SK-N-SH treated with all-trans-retinoic acid at 6 μM for 48 hours (cell line): ENCODE measurements at regions not wholly inside any gene's neighbourhood (a gene's known extent, or its start where the extent isn't known, plus 50 kb on each side); places are given as distances from the start of the nearest gene placed in this dataset.

Source experiments
- ATAC-seq: fragments of 200-7000 bp; cut with Tn5 transposase; 3 replicates; pipeline ENCODE4 v1.9.1; 2020; ENCODE audit warnings: mild to moderate bottlenecking, moderate library complexity
- ARNTL ChIP-seq: fragments of 450-650 bp; formaldehyde crosslinking; IDR thresholded peaks from 2 replicates; pipeline ENCODE4 v1.5.0; 2020; ENCODE audit warnings: low read depth, mild to moderate bottlenecking, moderate library complexity, borderline replicate concordance
- BACH2 ChIP-seq: fragments of 250-450 bp; sonication (Bioruptor Pico); IDR thresholded peaks from 2 replicates; pipeline ENCODE4 v1.9.0; 2021; ENCODE audit warnings: mild to moderate bottlenecking, borderline replicate concordance
- CREB5 ChIP-seq: fragments of 250-450 bp; sonication (Bioruptor Pico); IDR thresholded peaks from 2 replicates; pipeline ENCODE4 v1.5.1; 2020; ENCODE audit warnings: low read depth, mild to moderate bottlenecking, moderate library complexity
- CSDC2 ChIP-seq: fragments of 250-450 bp; sonication (Bioruptor Pico); IDR thresholded peaks from 2 replicates; pipeline ENCODE4 v1.5.0; 2020; ENCODE audit warnings: mild to moderate bottlenecking, moderate library complexity
- CSRNP3 ChIP-seq: fragments of 250-450 bp; sonication (Bioruptor Pico); IDR thresholded peaks from 2 replicates; pipeline ENCODE4 v1.5.1; 2021; ENCODE audit warnings: mild to moderate bottlenecking, moderate library complexity
- GLIS3 ChIP-seq: fragments of 250-450 bp; sonication (Bioruptor Pico); IDR thresholded peaks from 2 replicates; pipeline ENCODE4 v1.5.0; 2020; ENCODE audit warnings: mild to moderate bottlenecking, moderate library complexity
- ISL1 ChIP-seq: fragments of 250-450 bp; sonication (Bioruptor Pico); IDR thresholded peaks from 2 replicates; pipeline ENCODE4 v2.1.2; 2022; ENCODE audit warnings: mild to moderate bottlenecking, moderate library complexity
- OSR1 ChIP-seq: fragments of 250-450 bp; sonication (Bioruptor Pico); IDR thresholded peaks from 2 replicates; pipeline ENCODE4 v1.8.0; 2022; ENCODE audit warnings: moderate library complexity, mild to moderate bottlenecking, inconsistent platforms
- POU6F1 ChIP-seq: fragments of 250-450 bp; sonication (Bioruptor Pico); IDR thresholded peaks from 2 replicates; pipeline ENCODE4 v1.8.0; 2021; ENCODE audit warnings: low read depth, mild to moderate bottlenecking, moderate library complexity, borderline replicate concordance
- PPARA ChIP-seq: fragments of 250-450 bp; sonication (Bioruptor Pico); IDR thresholded peaks from 2 replicates; pipeline ENCODE4 v1.5.0; 2020; ENCODE audit warnings: mild to moderate bottlenecking, borderline replicate concordance
- RARB ChIP-seq: fragments of 250-450 bp; sonication (Bioruptor Pico); IDR thresholded peaks from 2 replicates; pipeline ENCODE4 v1.8.0; 2021; ENCODE audit warnings: mild to moderate bottlenecking, moderate library complexity
- SNAI2 ChIP-seq: fragments of 250-450 bp; sonication (Bioruptor Pico); IDR thresholded peaks from 2 replicates; pipeline ENCODE4 v1.5.0; 2020; ENCODE audit warnings: mild to moderate bottlenecking, moderate library complexity
- TCF4 ChIP-seq: fragments of 250-450 bp; sonication (Bioruptor Pico); IDR thresholded peaks from 2 replicates; pipeline ENCODE4 v1.8.0; 2021; ENCODE audit warnings: mild to moderate bottlenecking, moderate library complexity, borderline replicate concordance
- TOX ChIP-seq: fragments of 250-450 bp; sonication (Bioruptor Pico); IDR thresholded peaks from 2 replicates; pipeline ENCODE4 v1.8.0; 2021; ENCODE audit warnings: mild to moderate bottlenecking, moderate library complexity, borderline replicate concordance
- ZC3H10 ChIP-seq: fragments of 250-450 bp; sonication (Bioruptor Pico); IDR thresholded peaks from 2 replicates; pipeline ENCODE4 v1.5.1; 2021; ENCODE audit warnings: mild to moderate bottlenecking, moderate library complexity
- ZFP30 ChIP-seq: fragments of 450-650 bp; formaldehyde crosslinking; IDR thresholded peaks from 2 replicates; pipeline ENCODE4 v1.5.0; 2022; ENCODE audit warnings: mild to moderate bottlenecking, moderate library complexity
- ZNF565 ChIP-seq: fragments of 450-650 bp; formaldehyde crosslinking; conservative IDR thresholded peaks from 2 replicates; pipeline ENCODE4 v1.5.0; 2020; ENCODE audit warnings: low read depth, mild to moderate bottlenecking, moderate library complexity
- ZNF70 ChIP-seq: fragments of 450-650 bp; formaldehyde crosslinking; IDR thresholded peaks from 2 replicates; pipeline ENCODE4 v1.5.0; 2020; ENCODE audit warnings: mild to moderate bottlenecking, moderate library complexity
- ZNF8 ChIP-seq: fragments of 450-650 bp; formaldehyde crosslinking; IDR thresholded peaks from 2 replicates; pipeline ENCODE4 v1.5.0; 2020; ENCODE audit warnings: mild to moderate bottlenecking, moderate library complexity
- TF ChIP-seq, protein P1 (sequence below): fragments of 250-450 bp; sonication (Bioruptor Pico); IDR thresholded peaks from 2 replicates; pipeline ENCODE4 v1.5.0; 2020; ENCODE audit warnings: mild to moderate bottlenecking, moderate library complexity

- TF ChIP-seq ARNTL: no peak
- no peak for TF ChIP-seq POU6F1 (CRISPR knock-in tag)
- no peak for TF ChIP-seq BACH2
- TF ChIP-seq, protein P1, sequence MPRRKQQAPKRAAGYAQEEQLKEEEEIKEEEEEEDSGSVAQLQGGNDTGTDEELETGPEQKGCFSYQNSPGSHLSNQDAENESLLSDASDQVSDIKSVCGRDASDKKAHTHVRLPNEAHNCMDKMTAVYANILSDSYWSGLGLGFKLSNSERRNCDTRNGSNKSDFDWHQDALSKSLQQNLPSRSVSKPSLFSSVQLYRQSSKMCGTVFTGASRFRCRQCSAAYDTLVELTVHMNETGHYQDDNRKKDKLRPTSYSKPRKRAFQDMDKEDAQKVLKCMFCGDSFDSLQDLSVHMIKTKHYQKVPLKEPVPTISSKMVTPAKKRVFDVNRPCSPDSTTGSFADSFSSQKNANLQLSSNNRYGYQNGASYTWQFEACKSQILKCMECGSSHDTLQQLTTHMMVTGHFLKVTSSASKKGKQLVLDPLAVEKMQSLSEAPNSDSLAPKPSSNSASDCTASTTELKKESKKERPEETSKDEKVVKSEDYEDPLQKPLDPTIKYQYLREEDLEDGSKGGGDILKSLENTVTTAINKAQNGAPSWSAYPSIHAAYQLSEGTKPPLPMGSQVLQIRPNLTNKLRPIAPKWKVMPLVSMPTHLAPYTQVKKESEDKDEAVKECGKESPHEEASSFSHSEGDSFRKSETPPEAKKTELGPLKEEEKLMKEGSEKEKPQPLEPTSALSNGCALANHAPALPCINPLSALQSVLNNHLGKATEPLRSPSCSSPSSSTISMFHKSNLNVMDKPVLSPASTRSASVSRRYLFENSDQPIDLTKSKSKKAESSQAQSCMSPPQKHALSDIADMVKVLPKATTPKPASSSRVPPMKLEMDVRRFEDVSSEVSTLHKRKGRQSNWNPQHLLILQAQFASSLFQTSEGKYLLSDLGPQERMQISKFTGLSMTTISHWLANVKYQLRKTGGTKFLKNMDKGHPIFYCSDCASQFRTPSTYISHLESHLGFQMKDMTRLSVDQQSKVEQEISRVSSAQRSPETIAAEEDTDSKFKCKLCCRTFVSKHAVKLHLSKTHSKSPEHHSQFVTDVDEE: no peak
- TF ChIP-seq OSR1 (CRISPR knock-in tag): no peak
- TF ChIP-seq CSRNP3 (CRISPR knock-in tag): no peak
- no peak for TF ChIP-seq SNAI2
- TF ChIP-seq PPARA (CRISPR knock-in tag): no peak
- no peak for TF ChIP-seq TOX (CRISPR knock-in tag)
- no peak for TF ChIP-seq ZNF565 (CRISPR knock-in tag)
- no peak for TF ChIP-seq GLIS3 (CRISPR knock-in tag)
- TF ChIP-seq ZNF70: no peak
- no peak for TF ChIP-seq RARB (CRISPR knock-in tag)
- TF ChIP-seq CSDC2: no peak
- no peak for TF ChIP-seq ISL1 (CRISPR knock-in tag)
- ATAC-seq: no peak; the same call in 2 of the 3 replicates
Observed at GRCh38 chr3:59558906-59559720, 509.3 kb upstream of the CFAP20DC start.

DNA sequence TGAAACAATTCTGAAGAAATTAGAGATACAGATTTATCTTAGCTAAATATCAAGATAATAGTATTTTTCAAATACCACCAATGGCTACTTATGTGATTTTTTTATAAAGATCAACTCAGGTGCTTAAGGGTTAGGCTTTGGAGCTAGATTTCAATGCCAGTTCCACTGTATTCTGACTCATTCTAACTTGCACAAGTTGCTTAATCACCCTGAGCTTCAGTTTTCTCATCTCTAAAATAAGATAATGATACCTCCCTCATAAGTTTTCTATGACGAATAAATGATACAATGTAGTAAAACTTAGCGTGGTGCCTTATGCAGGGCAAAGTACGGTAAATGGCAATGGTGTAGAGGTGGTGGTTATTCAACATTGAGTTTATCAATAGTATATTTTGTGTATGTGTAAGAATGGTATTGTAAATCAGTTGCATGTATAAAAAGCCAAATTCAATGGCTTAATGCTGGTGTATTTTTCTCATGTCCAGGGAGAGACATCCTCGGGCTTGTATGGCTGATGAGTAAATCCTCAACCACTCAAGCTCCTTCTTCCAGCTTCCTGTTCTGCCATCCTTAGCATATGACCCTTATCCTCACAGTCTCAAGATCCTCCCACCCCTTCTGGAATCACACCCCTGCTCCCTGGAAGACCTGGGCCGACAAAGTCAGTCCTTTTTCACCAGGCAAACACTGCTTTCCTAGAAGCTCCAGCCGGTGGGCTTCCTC, 505.9 kb upstream of the CFAP20DC start:
- TF ChIP-seq ZFP30 (CRISPR knock-in tag) (no peak), BACH2 (no peak), TCF4 (CRISPR knock-in tag) (no peak), POU6F1 (CRISPR knock-in tag) (no peak), CSDC2 (no peak), OSR1 (CRISPR knock-in tag) (no peak), RARB (CRISPR knock-in tag) (no peak), CREB5 (CRISPR knock-in tag) (no peak), ZC3H10 (CRISPR knock-in tag) (no peak), ZNF8 (no peak), SNAI2 (no peak)
- TF ChIP-seq, protein P1: no peak
- ATAC-seq: no peak
